ENCODE measurements at regions not wholly inside any gene's neighbourhood (a gene's known extent, or its start where the extent isn't known, plus 50 kb on each side); places are given as distances from the start of the nearest gene placed in this dataset.

- no peak for TF ChIP-seq EZH2 (IDR thresholded peaks at IDR 0.05; ENCODE audit: borderline replicate concordance, low read depth, low read length)
- no peak for TF ChIP-seq MAX (CRISPR knock-in tag; IDR thresholded peaks at IDR 0.05)
- no peak for TF ChIP-seq ELF4 (CRISPR knock-in tag; IDR thresholded peaks at IDR 0.05)
- no peak for TF ChIP-seq JUN (IDR thresholded peaks at IDR 0.05; ENCODE audit: borderline replicate concordance, low read depth, low read length)
- TF ChIP-seq JUN (CRISPR knock-in tag; IDR thresholded peaks at IDR 0.05; ENCODE audit: borderline replicate concordance) = no peak
- no peak for TF ChIP-seq CTCF (IDR thresholded peaks at IDR 0.05 in 2 of 3, conservative IDR thresholded peaks at IDR 0.05 in 1 of 3; ENCODE audit: insufficient read depth in 2 of 3, low read depth in 1 of 3, low read length in 3 of 3)
These were observed 137.3 kb upstream of the TMTC4 start for GRCh38 chr13:100811928-100812327.
